SK-N-SH (cell line): ENCODE measurements at regions not wholly inside any gene's neighbourhood (a gene's known extent, or its start where the extent isn't known, plus 50 kb on each side); places are given as distances from the start of the nearest gene placed in this dataset.

Source experiments
- CTCF ChIA-PET: fragments of 300-600, 350-600 bp; formaldehyde crosslinking; extraction: SDS; loops from one replicate; lab custom pipeline; 2021; lab: Yijun Ruan, JAX
- POLR2A ChIA-PET: fragments of 350-600 bp; sonication (Branson Sonifier 250); formaldehyde crosslinking; extraction: SDS; loops from one replicate; lab custom pipeline; 2020; ENCODE audit warnings: antibody characterized with exemption, inconsistent platforms; lab: Yijun Ruan, JAX
- DNase-seq: peaks from one replicate; pipeline ENCODE4 v3.0.0; 2012
- H2AFZ ChIP-seq: fragments of 200-600 bp; sonication (generic); 2 replicates; pipeline ENCODE4 v1.8.1; 2016; ENCODE audit warnings: antibody characterized with exemption, mild to moderate bottlenecking, low read depth
- H3F3A ChIP-seq: fragments of 200-600 bp; sonication (generic); replicated peaks from 2 replicates; pipeline ENCODE3; 2016; ENCODE audit warnings: antibody characterized with exemption, mild to moderate bottlenecking; ENCODE audit not compliant: insufficient read depth
- H3K27ac ChIP-seq, 2 experiments: fragments of 200-500 bp in 1 of 2; fragments of 200-600 bp in 1 of 2; sonication (Bioruptor generic) in 1 of 2; sonication (generic), shearing (Covaris generic) in 1 of 2; 2 replicates each; pipeline versions ENCODE4 v1.5.1 to v1.6.1; 2014 to 2016; ENCODE audit warnings: low read depth in 2 of 2, inconsistent platforms in 1 of 2, low read length in 1 of 2, mild to moderate bottlenecking in 1 of 2, mixed read lengths in 1 of 2
- H3K27me3 ChIP-seq: fragments of 200-600 bp; sonication (generic), shearing (Covaris generic); 2 replicates; pipeline ENCODE4 v1.6.1; 2016; ENCODE audit warnings: mixed run types; ENCODE audit not compliant: insufficient read depth
- H3K36me3 ChIP-seq, 2 experiments: fragments of 200-500 bp in 1 of 2; fragments of 200-600 bp in 1 of 2; sonication (Bioruptor generic) in 1 of 2; sonication (generic) in 1 of 2; replicated peaks in 1 of 2; 2 replicates each; pipeline versions ENCODE3 to v1.5.1; 2014 to 2016; ENCODE audit warnings: low read length in 1 of 2, mild to moderate bottlenecking in 1 of 2; ENCODE audit not compliant: insufficient read depth in 2 of 2, control insufficient read depth in 1 of 2
- H3K4me1 ChIP-seq, 2 experiments: fragments of 200-500 bp in 1 of 2; fragments of 200-600 bp in 1 of 2; sonication (Bioruptor generic) in 1 of 2; sonication (generic), shearing (Covaris generic) in 1 of 2; 2 replicates each; pipeline versions ENCODE4 v1.5.1 to v1.6.1; 2014 to 2016; ENCODE audit warnings: low read depth in 1 of 2, low read length in 1 of 2, mixed run types in 1 of 2; ENCODE audit not compliant: insufficient read depth in 2 of 2, control insufficient read depth in 1 of 2
- H3K4me2 ChIP-seq: fragments of 200-600 bp; sonication (generic), shearing (Covaris generic); 2 replicates; pipeline ENCODE4 v1.6.1; 2017; ENCODE audit warnings: mixed run types
- H3K4me3 ChIP-seq, 2 experiments: fragments of 200-500 bp in 1 of 2; fragments of 200-600 bp in 1 of 2; sonication (Bioruptor generic) in 1 of 2; sonication (generic), shearing (Covaris generic) in 1 of 2; 2 replicates each; pipeline versions ENCODE4 v1.5.1 to v1.8.1; 2014 to 2016; ENCODE audit warnings: low read depth in 2 of 2, inconsistent platforms in 1 of 2, low read length in 1 of 2, mild to moderate bottlenecking in 1 of 2, mixed read lengths in 1 of 2, moderate library complexity in 1 of 2
- H3K79me2 ChIP-seq: fragments of 200-600 bp; sonication (generic); 2 replicates; pipeline ENCODE4 v1.8.1; 2017; ENCODE audit warnings: mild to moderate bottlenecking; ENCODE audit not compliant: insufficient read depth
- H3K9ac ChIP-seq: fragments of 200-600 bp; sonication (generic); 2 replicates; pipeline ENCODE4 v1.6.1; 2017; ENCODE audit warnings: mixed run types
- H3K9me2 ChIP-seq: fragments of 200-600 bp; sonication (generic); 2 replicates; pipeline ENCODE4 v1.6.1; 2017; ENCODE audit warnings: mixed run types
- H3K9me3 ChIP-seq: fragments of 200-600 bp; sonication (generic); 2 replicates; pipeline ENCODE4 v1.6.1; 2017; ENCODE audit warnings: mixed run types, mild to moderate bottlenecking, moderate library complexity
- H4K20me1 ChIP-seq: fragments of 200-600 bp; sonication (generic); 2 replicates; pipeline ENCODE4 v1.6.1; 2017; ENCODE audit warnings: mild to moderate bottlenecking, mixed run types; ENCODE audit not compliant: insufficient read depth
- FOSL2 ChIP-seq: IDR thresholded peaks from 2 replicates; pipeline ENCODE4 v1.4.0; 2012; ENCODE audit warnings: low read depth, mild to moderate bottlenecking, moderate library complexity, borderline replicate concordance
- FOXJ3 ChIP-seq: sonication (generic); formaldehyde crosslinking; IDR thresholded peaks from 2 replicates; pipeline ENCODE4 v1.5.1; 2020; ENCODE audit warnings: mild to moderate bottlenecking, missing genetic modification reagents
- FOXM1 ChIP-seq: IDR thresholded peaks from 2 replicates; pipeline ENCODE4 v1.4.0; 2012; ENCODE audit warnings: low read depth, mild to moderate bottlenecking
- MEF2A ChIP-seq: IDR thresholded peaks from 2 replicates; pipeline ENCODE4 v1.4.0; 2012; ENCODE audit warnings: low read depth, borderline replicate concordance
- NRF1 ChIP-seq: IDR thresholded peaks from 2 replicates; pipeline ENCODE4 v1.6.1; 2012; ENCODE audit warnings: low read depth, mild to moderate bottlenecking, low read length
- REST ChIP-seq: IDR thresholded peaks from 2 replicates; pipeline ENCODE4 v1.6.1; 2012; ENCODE audit warnings: mild to moderate bottlenecking, low read depth, low read length, moderate library complexity
- RFX5 ChIP-seq: IDR thresholded peaks from 2 replicates; pipeline ENCODE4 v1.6.1; 2012; ENCODE audit warnings: mild to moderate bottlenecking, improper control_type of control experiment, low read length
- TAF1 ChIP-seq: IDR thresholded peaks from 2 replicates; pipeline ENCODE4 v1.6.1; 2012; ENCODE audit warnings: low read depth, mild to moderate bottlenecking, low read length, moderate library complexity, borderline replicate concordance
- WGBS: methylation state at CpG from one replicate; pipeline ENCODE4 v1.1.6; 2017; ENCODE audit warnings: low lambda C conversion rate; 5-methylcytosine and 5-hydroxymethylcytosine counted together

- Histone ChIP-seq H3K27me3 (no peaks in the 10 kb centered on the region), H3K79me2 (no peaks in the 10 kb centered on the region), H4K20me1 (no peaks in the 10 kb centered on the region), H3K27ac (no peak overlapping the region), H3K9ac (no peak overlapping the region), H3K4me2 (no peak overlapping the region), H3K9me2 (no peaks in the 10 kb centered on the region), H3K4me1 (no peaks in the 10 kb centered on the region), H2AFZ (no peak overlapping the region), H3F3A (no peaks in the 10 kb centered on the region), H3K9me3 (no peaks in the 10 kb centered on the region; the same call in 1 of the 2 replicates), H3K36me3 (no peaks in the 10 kb centered on the region), H3K4me3 (no peak overlapping the region)
- CTCF ChIA-PET, result interaction anchor here (1.8 kb wide), 1 partner anchor 331 kb away, joined by 6 read pairs; no protein-coding TSS in a partner anchor
- TF ChIP-seq TAF1 (no peak), FOXM1 (no peak), MEF2A (no peak), RFX5 (no peak)
- POLR2A ChIA-PET, result no interaction called here
- no peak for DNase-seq
- 51% methylated on average over 9 of the region's 9 CpGs for WGBS
These were observed 332.1 kb upstream of the SOX11 start for GRCh38 chr2:5360081-5360480.

- ChIA-PET CTCF (interaction anchor here (0.8 to 1.7 kb wide), 3 partner anchors 11 to 73 kb away, joined by 3 to 7 read pairs (median 3); no protein-coding TSS in a partner anchor), POLR2A (no interaction called here)
- H3K27me3 ChIP-seq, result no peaks in the 10 kb centered on the region
- no peaks in the 10 kb centered on the region for H4K20me1 ChIP-seq
- no peak overlapping the region for H2AFZ ChIP-seq
- no peaks in the 10 kb centered on the region for H3K9me2 ChIP-seq
- WGBS, result 50% methylated on average over 4 of the region's 4 CpGs
- H3K79me2 ChIP-seq, result no peaks in the 10 kb centered on the region
- no peak overlapping the region for H3K4me2 ChIP-seq
- peaks cover 5% of the 10 kb centered on the region; the same call in 1 of the 2 replicates for H3K9me3 ChIP-seq
- H3K4me3 ChIP-seq, result no peak overlapping the region
- no peak overlapping the region for H3K9ac ChIP-seq
- TF ChIP-seq FOXJ3 (CRISPR knock-in tag) (no peak), FOSL2 (no peak), REST (no peak), NRF1 (no peak)
- TF ChIP-seq, all 33 proteins: peak for 0
- H3K36me3 ChIP-seq, result no peaks in the 10 kb centered on the region
- no peaks in the 10 kb centered on the region for H3K4me1 ChIP-seq
- no peak overlapping the region for H3K27ac ChIP-seq
- no peaks in the 10 kb centered on the region for H3F3A ChIP-seq
- no peak for DNase-seq
These were observed 327.8 kb upstream of the SOX11 start for GRCh38 chr2:5364361-5364760.
